Neural cell (in vitro differentiated cells): ENCODE measurements at regions not wholly inside any gene's neighbourhood (a gene's known extent, or its start where the extent isn't known, plus 50 kb on each side); places are given as distances from the start of the nearest gene placed in this dataset.

Experiments used
- EP300 ChIP-seq: fragments of 450-650 bp; conservative IDR thresholded peaks from 2 replicates; pipeline ENCODE4 v1.6.1; 2014; ENCODE audit warnings: antibody characterized with exemption, mild to moderate bottlenecking, moderate library complexity; ENCODE audit not compliant: poor library complexity, severe bottlenecking
- EZH2 ChIP-seq: fragments of 200-600, 300-800 bp; shearing (Covaris generic), sonication (generic); IDR thresholded peaks from 2 replicates; pipeline ENCODE4 v1.6.1; 2014; ENCODE audit warnings: antibody characterized with exemption, low read length, borderline replicate concordance, mild to moderate bottlenecking; ENCODE audit not compliant: insufficient read depth, poor library complexity, severe bottlenecking
- MXI1 ChIP-seq: fragments of 450-650 bp; conservative IDR thresholded peaks from 2 replicates; pipeline ENCODE4 v1.6.1; 2014; ENCODE audit warnings: antibody characterized with exemption, mild to moderate bottlenecking; ENCODE audit not compliant: poor library complexity, severe bottlenecking
- POLR2AphosphoS5 ChIP-seq: IDR thresholded peaks from 2 replicates; pipeline ENCODE4 v1.6.1; 2012
- REST ChIP-seq: IDR thresholded peaks from 2 replicates; pipeline ENCODE4 v1.6.1; 2012; ENCODE audit warnings: borderline replicate concordance
- TF ChIP-seq, protein P1 (sequence below): fragments of 450-650 bp; IDR thresholded peaks from 2 replicates; pipeline ENCODE4 v1.5.1; 2014; ENCODE audit warnings: antibody characterized with exemption, mild to moderate bottlenecking, moderate library complexity; ENCODE audit not compliant: poor library complexity, severe bottlenecking

DNA sequence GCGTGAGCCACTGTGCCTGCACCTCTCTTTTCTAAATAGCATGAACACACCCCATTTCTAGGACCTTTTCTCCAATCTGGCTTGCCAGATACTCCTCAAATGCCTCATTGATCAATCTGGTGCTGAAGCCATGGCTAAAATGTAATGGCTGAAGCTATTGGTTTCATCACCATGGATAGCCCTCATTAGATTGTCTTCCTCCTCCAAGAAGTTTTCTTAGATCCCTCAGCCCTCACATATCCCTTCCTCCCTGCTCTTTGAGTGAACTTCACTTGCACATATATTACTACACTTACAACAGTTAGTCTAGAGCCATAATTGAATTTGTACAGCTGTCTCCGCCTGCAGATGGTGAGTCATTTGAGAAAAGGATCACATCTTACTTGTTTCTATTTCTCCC, 77.9 kb upstream of the TOX3 start:
- TF ChIP-seq REST = no peak
- TF ChIP-seq, protein P1, sequence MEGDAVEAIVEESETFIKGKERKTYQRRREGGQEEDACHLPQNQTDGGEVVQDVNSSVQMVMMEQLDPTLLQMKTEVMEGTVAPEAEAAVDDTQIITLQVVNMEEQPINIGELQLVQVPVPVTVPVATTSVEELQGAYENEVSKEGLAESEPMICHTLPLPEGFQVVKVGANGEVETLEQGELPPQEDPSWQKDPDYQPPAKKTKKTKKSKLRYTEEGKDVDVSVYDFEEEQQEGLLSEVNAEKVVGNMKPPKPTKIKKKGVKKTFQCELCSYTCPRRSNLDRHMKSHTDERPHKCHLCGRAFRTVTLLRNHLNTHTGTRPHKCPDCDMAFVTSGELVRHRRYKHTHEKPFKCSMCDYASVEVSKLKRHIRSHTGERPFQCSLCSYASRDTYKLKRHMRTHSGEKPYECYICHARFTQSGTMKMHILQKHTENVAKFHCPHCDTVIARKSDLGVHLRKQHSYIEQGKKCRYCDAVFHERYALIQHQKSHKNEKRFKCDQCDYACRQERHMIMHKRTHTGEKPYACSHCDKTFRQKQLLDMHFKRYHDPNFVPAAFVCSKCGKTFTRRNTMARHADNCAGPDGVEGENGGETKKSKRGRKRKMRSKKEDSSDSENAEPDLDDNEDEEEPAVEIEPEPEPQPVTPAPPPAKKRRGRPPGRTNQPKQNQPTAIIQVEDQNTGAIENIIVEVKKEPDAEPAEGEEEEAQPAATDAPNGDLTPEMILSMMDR = no peak
- no peak for TF ChIP-seq EP300
- no peak for TF ChIP-seq EZH2
- no peak for TF ChIP-seq POLR2AphosphoS5
- TF ChIP-seq MXI1 = no peak
